ENCODE measurements at regions not wholly inside any gene's neighbourhood (a gene's known extent, or its start where the extent isn't known, plus 50 kb on each side); places are given as distances from the start of the nearest gene placed in this dataset.

DNA sequence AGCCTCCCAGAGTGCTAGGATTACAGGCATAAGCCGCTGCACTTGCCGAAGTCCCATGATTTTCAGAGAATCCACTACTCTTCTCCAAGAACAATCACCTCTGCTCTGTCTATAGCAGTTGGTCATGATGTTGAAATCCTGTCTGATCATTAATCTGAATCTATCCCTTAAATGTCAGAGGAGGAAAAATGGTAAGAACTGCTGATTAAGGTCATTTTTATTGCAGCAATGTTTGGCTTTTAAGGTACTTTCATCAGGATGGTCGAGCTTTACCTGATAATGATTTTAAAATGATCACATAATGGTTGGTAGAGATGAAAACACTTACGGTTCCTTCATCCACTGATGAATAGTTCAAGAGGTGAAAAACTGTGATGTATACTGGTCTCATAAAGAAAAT, 968.6 kb downstream of the TLE4 start:
- DNase-seq (no peak), ATAC-seq (ENCODE audit: low read depth in 2 of 2) (no peak)
- Mint-ChIP-seq H3K27ac (no peak overlapping the region), H3K4me3 (no peak overlapping the region), H3K27me3 (no peaks in the 10 kb centered on the region), H3K9me3 (peaks cover 0 to 18% (median 11%) of the 10 kb centered on the region in 7 donors), H3K4me1 (no peaks in the 10 kb centered on the region), H3K36me3 (no peaks in the 10 kb centered on the region)

DNA sequence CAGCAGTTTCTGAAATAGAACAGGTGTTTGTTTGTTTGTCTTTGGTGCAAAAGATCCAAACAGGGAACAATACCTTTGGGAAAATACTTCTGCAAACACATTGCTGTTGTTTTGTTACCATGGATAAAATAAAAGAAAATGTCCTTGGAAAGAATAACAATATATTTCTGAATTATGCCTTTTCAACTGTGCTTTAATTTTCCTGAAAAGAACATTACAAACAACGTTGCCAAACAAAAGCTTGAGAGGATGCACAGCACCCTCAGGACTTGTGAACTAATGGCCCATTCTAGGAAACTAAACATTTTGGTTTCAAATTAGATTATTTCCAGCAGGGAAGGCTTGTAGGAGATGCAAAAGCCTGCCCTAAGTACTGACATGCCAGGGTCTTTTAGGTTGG, 967.2 kb downstream of the TLE4 start:
- H3K4me3 Mint-ChIP-seq = no peak overlapping the region

DNA sequence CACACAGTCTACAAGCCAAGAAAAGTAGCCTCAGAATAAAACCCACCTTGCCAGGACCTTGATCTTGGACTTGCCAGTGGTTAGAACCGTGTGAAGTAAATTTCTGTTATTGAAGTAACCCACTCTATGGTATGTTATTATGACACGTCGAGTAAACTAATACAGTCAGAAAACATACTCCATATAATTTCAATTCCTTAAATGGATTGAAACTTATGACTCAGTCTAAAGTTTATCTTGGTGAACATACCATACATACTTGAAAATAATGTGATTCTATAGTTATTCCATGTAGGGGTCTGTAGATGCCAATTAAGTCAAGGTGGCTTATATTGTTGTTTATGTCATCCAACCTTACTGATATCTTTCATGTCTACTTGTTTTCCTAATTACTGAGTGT, 950.7 kb downstream of the TLE4 start:
- ATAC-seq (ENCODE audit: low read depth in 2 of 2) = no peak
- H3K27ac Mint-ChIP-seq = no peak overlapping the region
- no peaks in the 10 kb centered on the region for H3K4me1 Mint-ChIP-seq

More for the DNA sequence above, 967.2 kb downstream of the TLE4 start:
- Mint-ChIP-seq H3K4me1 (no peaks in the 10 kb centered on the region), H3K27me3 (no peaks in the 10 kb centered on the region), H3K27ac (no peak overlapping the region), H3K9me3 (peaks cover 5 to 25% (median 15%) of the 10 kb centered on the region in 7 donors), H3K36me3 (no peaks in the 10 kb centered on the region)
- ATAC-seq (ENCODE audit: low read depth in 2 of 2) = no peak
- DNase-seq = no peak

DNA sequence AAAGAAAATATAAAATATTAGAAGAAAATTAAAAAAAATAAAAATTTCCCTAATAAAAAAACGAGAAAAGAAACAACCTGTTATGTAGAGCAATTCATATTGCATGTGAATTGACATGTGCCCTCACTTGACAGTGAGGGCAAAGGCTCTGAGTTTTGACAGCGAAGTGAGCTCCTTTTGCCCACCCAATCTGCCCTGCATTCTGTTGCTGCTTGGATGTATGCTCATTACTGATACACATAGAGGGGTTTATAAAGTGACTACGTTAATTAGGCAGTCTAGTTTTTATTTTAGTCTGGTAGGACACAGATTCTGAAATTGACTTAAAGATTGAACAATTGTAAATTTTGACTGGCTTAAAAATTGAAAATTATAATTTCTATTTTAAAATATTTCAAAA, 949.4 kb downstream of the TLE4 start:
- H3K9me3 Mint-ChIP-seq = peaks cover 5 to 36% (median 16%) of the 10 kb centered on the region in 7 donors
- H3K36me3 Mint-ChIP-seq = peaks cover 25 to 28% of the 10 kb centered on the region in 2 donors
- no peak overlapping the region for H3K4me3 Mint-ChIP-seq
- no peak for DNase-seq
- no peak for ATAC-seq (ENCODE audit: low read depth in 2 of 2)
- H3K27ac Mint-ChIP-seq = no peak overlapping the region
- H3K4me1 Mint-ChIP-seq = no peaks in the 10 kb centered on the region
- H3K27me3 Mint-ChIP-seq = no peaks in the 10 kb centered on the region

More for the DNA sequence above, 950.7 kb downstream of the TLE4 start:
- Mint-ChIP-seq H3K9me3 (peaks cover 3 to 38% (median 17%) of the 10 kb centered on the region in 7 donors), H3K4me3 (no peak overlapping the region), H3K27me3 (no peaks in the 10 kb centered on the region), H3K36me3 (peaks cover 29 to 36% of the 10 kb centered on the region in 2 donors)
- no peak for DNase-seq

DNA sequence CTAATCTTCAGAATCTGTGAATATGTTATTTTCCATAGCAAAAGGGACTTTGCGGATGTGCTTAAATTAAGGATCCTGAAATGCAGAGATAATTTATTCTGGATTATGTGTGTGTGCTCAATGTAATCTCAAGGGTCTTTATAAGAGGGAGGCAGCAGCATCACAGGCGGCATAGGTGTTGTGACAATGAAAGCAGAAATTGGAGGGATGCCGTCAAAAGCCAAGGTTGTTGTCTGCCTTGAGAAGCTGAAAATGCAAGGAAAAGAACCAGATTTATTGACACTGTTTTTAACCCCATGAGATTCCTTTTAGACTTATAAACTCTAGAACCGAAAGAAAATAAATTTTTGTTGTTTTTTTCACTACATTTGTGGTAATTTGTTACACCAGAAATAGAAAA, 948.5 kb downstream of the TLE4 start:
- DNase-seq (no peak), ATAC-seq (ENCODE audit: low read depth in 2 of 2) (no peak)
- H3K27ac Mint-ChIP-seq = no peak overlapping the region
- peaks cover 5 to 40% (median 15%) of the 10 kb centered on the region in 7 donors for H3K9me3 Mint-ChIP-seq
- no peak overlapping the region for H3K4me3 Mint-ChIP-seq
- H3K27me3 Mint-ChIP-seq = no peaks in the 10 kb centered on the region
- no peaks in the 10 kb centered on the region for H3K4me1 Mint-ChIP-seq
- H3K36me3 Mint-ChIP-seq = peaks cover 25 to 28% of the 10 kb centered on the region in 2 donors

DNA sequence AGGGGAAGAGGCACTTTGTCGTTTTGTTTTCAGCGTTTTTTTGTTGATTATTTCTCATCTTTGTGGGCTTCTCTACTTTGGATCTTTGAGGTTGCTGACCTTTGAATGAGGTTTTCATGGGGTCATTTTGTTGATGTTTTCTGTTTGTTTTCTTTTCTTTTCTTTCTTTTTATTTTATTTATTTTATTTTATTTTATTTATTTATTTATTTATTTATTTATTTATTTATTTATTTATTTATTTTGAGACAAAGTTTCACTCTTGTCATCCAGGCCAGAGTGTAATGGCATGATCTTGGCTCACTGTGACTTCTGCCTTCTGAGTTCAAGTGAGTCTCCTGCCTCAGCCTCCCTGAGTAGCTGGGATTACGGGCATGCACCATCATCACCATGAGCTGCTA, 946.7 kb downstream of the TLE4 start:
- no peaks in the 10 kb centered on the region for H3K27me3 Mint-ChIP-seq
- no peak overlapping the region for H3K27ac Mint-ChIP-seq
- H3K9me3 Mint-ChIP-seq = peaks cover 4 to 40% (median 16%) of the 10 kb centered on the region in 7 donors
- H3K36me3 Mint-ChIP-seq = peaks cover 23 to 28% of the 10 kb centered on the region in 2 donors
- no peaks in the 10 kb centered on the region for H3K4me1 Mint-ChIP-seq
- DNase-seq = no peak
- H3K4me3 Mint-ChIP-seq = no peak overlapping the region
- no peak for ATAC-seq (ENCODE audit: low read depth in 2 of 2)

DNA sequence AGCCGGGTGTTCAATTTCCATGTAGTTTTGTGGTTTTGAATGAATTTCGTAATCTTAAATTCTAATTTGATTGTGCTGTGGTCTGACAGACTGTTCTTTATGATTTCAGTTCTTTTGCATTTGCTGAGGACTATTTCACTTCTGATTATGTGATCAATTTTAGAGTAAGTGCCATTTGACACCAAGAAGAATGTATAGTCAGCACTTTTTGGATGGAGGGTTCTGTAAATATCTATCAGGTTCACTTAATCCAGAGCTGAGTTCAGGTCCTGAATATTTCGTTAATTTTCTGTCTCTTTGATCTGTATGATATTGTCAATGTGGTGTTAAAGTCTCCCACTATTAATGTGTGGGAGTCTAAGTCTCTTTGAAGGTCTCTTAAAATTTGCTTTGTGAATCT, 944.9 kb downstream of the TLE4 start:
- no peak for ATAC-seq (ENCODE audit: low read depth in 2 of 2)
- peaks cover 4 to 38% (median 16%) of the 10 kb centered on the region in 7 donors for H3K9me3 Mint-ChIP-seq

DNA sequence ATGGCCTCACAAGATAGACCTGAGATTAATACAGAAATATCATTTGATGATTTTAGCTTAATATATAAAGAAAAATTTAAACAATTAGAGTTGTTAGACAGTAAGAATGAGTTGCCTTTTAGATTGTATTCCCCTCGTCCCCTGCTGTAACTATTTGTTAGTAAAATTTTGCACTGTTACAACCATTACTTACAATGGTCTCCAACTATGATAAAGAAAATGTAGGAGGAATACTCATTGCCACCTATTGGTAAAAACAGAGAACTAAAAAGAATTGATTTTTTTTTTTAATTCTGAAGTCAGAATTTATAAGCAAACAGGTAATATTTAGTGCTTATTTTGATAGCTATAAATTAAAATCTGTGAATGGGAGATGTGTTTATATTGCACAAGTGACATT, 937.6 kb downstream of the TLE4 start:
- H3K36me3 Mint-ChIP-seq = no peaks in the 10 kb centered on the region
- DNase-seq = no peak
- peaks cover 0 to 7% (median 0%) of the 10 kb centered on the region in 7 donors for H3K9me3 Mint-ChIP-seq
- no peak for ATAC-seq (ENCODE audit: low read depth in 2 of 2)
- no peak overlapping the region for H3K27ac Mint-ChIP-seq
- H3K4me1 Mint-ChIP-seq = peaks cover 0 to 1% (median 0%) of the 10 kb centered on the region in 3 donors
- H3K4me3 Mint-ChIP-seq = no peak overlapping the region
- H3K27me3 Mint-ChIP-seq = peaks cover 0 to 2% (median 0%) of the 10 kb centered on the region in 3 donors

More for the DNA sequence above, 944.9 kb downstream of the TLE4 start:
- Mint-ChIP-seq H3K4me1 (no peaks in the 10 kb centered on the region), H3K36me3 (peaks cover 18 to 28% of the 10 kb centered on the region in 2 donors), H3K4me3 (no peak overlapping the region), H3K27me3 (no peaks in the 10 kb centered on the region), H3K27ac (no peak overlapping the region)
- no peak for DNase-seq

DNA sequence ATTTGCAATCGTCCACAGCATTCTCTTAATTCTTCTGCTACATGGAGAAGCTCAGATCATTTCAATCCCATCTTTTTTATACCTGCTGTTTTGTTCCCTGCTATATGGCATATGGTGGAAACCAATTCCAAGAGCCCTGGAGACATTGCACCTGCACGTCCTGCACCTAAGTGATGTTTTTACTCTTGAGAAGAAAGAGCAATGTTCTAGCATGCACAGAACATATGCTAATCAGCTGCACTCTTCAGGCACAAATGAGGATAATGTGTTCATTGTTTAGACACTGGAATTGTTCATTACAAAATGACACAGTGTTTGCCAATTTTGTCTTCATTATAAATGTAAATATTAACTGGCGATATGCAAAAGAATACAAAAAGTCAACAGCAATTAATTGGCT, 935.8 kb downstream of the TLE4 start:
- ATAC-seq (ENCODE audit: low read depth in 2 of 2) = no peak
- H3K4me1 Mint-ChIP-seq = peaks cover 0 to 4% (median 0%) of the 10 kb centered on the region in 3 donors
- no peaks in the 10 kb centered on the region for H3K36me3 Mint-ChIP-seq

DNA sequence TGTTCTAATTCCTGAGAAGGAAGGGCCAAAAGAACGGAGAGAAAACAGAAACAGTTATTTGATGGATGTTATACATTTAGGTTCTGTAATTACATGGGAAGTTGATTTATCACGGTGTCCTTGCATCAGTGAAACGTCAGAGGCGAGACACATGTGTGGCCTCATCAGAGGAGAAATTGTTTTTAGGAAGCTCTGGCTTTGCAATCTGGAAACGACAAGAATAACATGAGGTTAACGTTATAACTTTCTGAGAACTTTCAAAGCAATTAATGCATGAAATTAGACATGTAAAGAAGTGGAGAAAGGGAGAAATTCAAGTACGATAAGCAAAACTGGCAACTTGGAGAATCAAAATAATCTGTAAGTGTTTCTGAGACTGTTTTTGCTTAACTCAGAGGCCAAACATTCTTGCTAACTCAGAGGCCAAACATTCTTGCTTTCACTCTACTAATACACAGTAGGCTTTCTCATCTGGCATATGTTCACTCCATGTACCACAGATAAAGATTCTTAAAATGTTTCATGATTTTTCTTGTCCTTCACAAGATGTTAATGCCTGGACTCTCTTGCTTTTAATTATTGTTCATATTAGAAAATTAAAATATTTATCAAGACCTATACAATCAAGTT, 933.0 kb downstream of the TLE4 start:
- H3K36me3 Mint-ChIP-seq = no peaks in the 10 kb centered on the region
- H3K4me3 Mint-ChIP-seq = no peak overlapping the region
- peaks cover 0 to 4% (median 0%) of the 10 kb centered on the region in 3 donors for H3K4me1 Mint-ChIP-seq
- no peaks in the 10 kb centered on the region for H3K9me3 Mint-ChIP-seq
- no peak for ATAC-seq (ENCODE audit: low read depth in 2 of 2)
- H3K27me3 Mint-ChIP-seq = peaks cover 0 to 5% (median 0%) of the 10 kb centered on the region in 3 donors
- no peak overlapping the region for H3K27ac Mint-ChIP-seq
- DNase-seq = no peak

More for the DNA sequence above, 935.8 kb downstream of the TLE4 start:
- H3K4me3 Mint-ChIP-seq = no peak overlapping the region
- DNase-seq = no peak
- peaks cover 0 to 5% (median 0%) of the 10 kb centered on the region in 3 donors for H3K27me3 Mint-ChIP-seq
- no peak overlapping the region for H3K27ac Mint-ChIP-seq
- peaks cover 0 to 3% (median 0%) of the 10 kb centered on the region in 7 donors for H3K9me3 Mint-ChIP-seq

DNA sequence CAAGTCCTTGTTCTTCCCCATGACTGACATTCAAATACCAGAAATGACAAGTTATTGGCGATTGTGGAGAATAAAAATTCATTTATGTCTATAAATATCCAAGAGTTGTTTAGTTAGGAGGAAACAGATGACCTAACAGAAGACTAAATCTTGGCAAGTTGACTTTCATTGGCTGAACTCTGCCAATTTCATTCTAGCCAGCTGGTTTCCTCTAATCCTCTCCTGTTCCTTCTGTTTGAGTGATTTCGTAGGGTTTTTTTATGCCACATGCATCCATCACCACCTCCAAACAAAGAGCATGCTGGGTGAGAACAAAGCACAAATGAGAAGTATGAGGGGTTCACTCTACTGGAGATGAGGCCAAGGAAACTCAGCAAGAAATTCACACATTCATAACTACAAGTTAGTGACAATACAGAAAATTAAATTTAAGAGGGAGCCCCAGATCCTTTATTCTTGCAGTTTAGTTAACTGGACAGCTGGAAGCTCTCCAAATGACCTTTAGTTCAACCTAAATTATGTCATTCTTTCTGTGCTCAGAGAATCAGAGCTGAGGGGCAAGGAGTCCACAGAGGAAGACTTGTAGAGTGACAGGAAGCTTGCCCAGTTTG, 932.0 kb downstream of the TLE4 start:
- Mint-ChIP-seq H3K9me3 (no peaks in the 10 kb centered on the region), H3K36me3 (no peaks in the 10 kb centered on the region), H3K27ac (no peak overlapping the region), H3K4me1 (peaks cover 0 to 4% (median 0%) of the 10 kb centered on the region in 3 donors), H3K27me3 (peaks cover 0 to 5% (median 0%) of the 10 kb centered on the region in 3 donors), H3K4me3 (no peak overlapping the region)
- DNase-seq (no peak), ATAC-seq (ENCODE audit: low read depth in 2 of 2) (no peak)

DNA sequence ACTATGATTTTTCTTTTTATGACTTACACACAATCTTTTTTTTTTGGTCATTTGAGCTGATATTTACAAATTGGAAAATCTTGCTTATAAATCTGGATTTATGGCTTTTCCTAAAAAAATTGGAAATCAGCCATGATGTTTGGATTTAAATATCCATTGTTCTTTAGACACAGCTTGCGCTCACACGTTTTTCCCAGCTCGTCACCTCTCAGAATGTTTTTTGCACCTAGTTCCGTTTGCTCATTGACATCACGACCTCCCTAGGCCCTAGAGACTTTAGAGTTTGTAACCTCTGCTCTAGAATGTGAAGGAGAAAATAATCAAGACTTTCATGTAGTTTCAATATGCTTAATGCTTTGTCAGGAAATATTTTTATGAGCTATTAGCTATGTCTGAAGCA, 930.5 kb downstream of the TLE4 start:
- ATAC-seq (ENCODE audit: low read depth in 2 of 2) = no peak
- H3K9me3 Mint-ChIP-seq = no peaks in the 10 kb centered on the region
- no peak overlapping the region for H3K27ac Mint-ChIP-seq
- H3K4me1 Mint-ChIP-seq = peaks cover 0 to 4% (median 0%) of the 10 kb centered on the region in 3 donors
- peaks cover 0 to 11% of the 10 kb centered on the region in 2 donors for H3K36me3 Mint-ChIP-seq
- no peak for DNase-seq
- H3K4me3 Mint-ChIP-seq = no peak overlapping the region
- H3K27me3 Mint-ChIP-seq = peaks cover 0 to 5% (median 0%) of the 10 kb centered on the region in 3 donors

DNA sequence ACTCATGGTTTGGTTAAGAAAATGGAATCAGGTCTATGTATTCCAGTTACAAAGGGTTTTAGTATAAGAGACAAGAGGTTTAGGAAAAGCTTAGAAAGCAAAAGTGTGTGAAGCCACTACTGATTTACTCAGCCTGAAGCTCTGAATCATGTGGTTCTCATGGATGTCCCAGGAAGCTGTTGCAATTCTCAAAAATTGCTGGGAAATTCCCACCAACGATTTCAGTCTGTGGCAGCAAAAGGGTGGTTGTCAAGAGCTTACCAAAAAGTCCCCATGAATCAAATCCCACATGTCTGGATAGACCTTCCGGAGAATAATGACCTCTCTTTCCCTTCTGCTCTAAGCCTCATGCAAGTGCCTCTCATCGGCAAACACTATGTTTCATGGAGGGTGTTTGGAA, 929.9 kb downstream of the TLE4 start:
- Mint-ChIP-seq H3K9me3 (peaks cover 0 to 3% (median 0%) of the 10 kb centered on the region in 7 donors), H3K4me1 (peaks cover 0 to 4% (median 0%) of the 10 kb centered on the region in 3 donors), H3K36me3 (peaks cover 0 to 14% of the 10 kb centered on the region in 2 donors), H3K27ac (no peak overlapping the region), H3K4me3 (no peak overlapping the region), H3K27me3 (peaks cover 0 to 5% (median 0%) of the 10 kb centered on the region in 3 donors)
- no peak for DNase-seq
- ATAC-seq (ENCODE audit: low read depth in 2 of 2) = no peak

DNA sequence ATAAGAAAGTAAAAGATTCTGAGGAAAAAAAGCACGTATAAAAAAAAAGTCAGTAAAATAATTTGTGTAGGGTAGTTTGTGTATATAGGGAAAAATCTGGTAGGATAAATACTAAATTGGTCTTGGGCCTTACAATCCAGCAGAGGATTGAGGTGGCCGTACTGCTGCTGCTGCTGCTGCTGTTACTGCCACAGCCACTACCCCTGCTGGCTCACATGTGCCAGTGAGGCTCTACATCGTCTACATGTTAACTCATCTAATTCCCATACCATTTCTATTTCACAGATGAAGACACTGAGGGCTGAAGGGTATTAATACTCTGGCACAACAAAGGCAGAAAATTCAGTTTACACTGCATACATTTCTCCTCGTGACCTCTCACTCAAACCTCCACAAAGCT, 928.5 kb downstream of the TLE4 start:
- H3K4me3 Mint-ChIP-seq = no peak overlapping the region
- no peak for ATAC-seq (ENCODE audit: low read depth in 2 of 2)
- peaks cover 2 to 20% of the 10 kb centered on the region in 2 donors for H3K36me3 Mint-ChIP-seq

More for the DNA sequence above, 928.5 kb downstream of the TLE4 start:
- Mint-ChIP-seq H3K9me3 (peaks cover 0 to 9% (median 1%) of the 10 kb centered on the region in 7 donors), H3K27me3 (peaks cover 0 to 5% (median 0%) of the 10 kb centered on the region in 3 donors), H3K4me1 (peaks cover 0 to 4% (median 0%) of the 10 kb centered on the region in 3 donors), H3K27ac (peak overlapping the region in 1 of 6 donors; percentile 45)
- no peak for DNase-seq

Data from naive B cell (primary cell).